ENCODE measurements at regions not wholly inside any gene's neighbourhood (a gene's known extent, or its start where the extent isn't known, plus 50 kb on each side); places are given as distances from the start of the nearest gene placed in this dataset.

GRCh38 chr13:89763005-89763404 is 1584.5 kb upstream of the MIR17HG start:
- no peak for TF ChIP-seq CTCF (IDR thresholded peaks at IDR 0.05)
- Histone ChIP-seq H3K79me2 (no peaks in the 10 kb centered on the region), H3K4me2 (ENCODE audit: low read length) (no peak overlapping the region)

GRCh38 chr13:89783221-89783755 is 1564.2 kb upstream of the MIR17HG start:
- Histone ChIP-seq H3K27me3 (ENCODE audit: control insufficient read depth, insufficient read depth, low read length) (no peaks in the 10 kb centered on the region), H3K4me3 (ENCODE audit: low read depth, low read length) (no peak overlapping the region), H3K79me2 (no peaks in the 10 kb centered on the region), H3K9me3 (ENCODE audit: control insufficient read depth, low read length) (no peaks in the 10 kb centered on the region), H3K4me2 (ENCODE audit: low read length) (no peak overlapping the region), H3K36me3 (ENCODE audit: control insufficient read depth, insufficient read depth, low read length) (no peaks in the 10 kb centered on the region), H3K4me1 (no peaks in the 10 kb centered on the region), H3K27ac (no peak overlapping the region), H3K9ac (no peak overlapping the region), H2AFZ (no peak overlapping the region)
- TF ChIP-seq CTCF (IDR thresholded peaks at IDR 0.05): no peak

More at GRCh38 chr13:89763005-89763404, 1584.5 kb upstream of the MIR17HG start:
- Histone ChIP-seq H2AFZ (no peak overlapping the region), H3K27me3 (ENCODE audit: control insufficient read depth, insufficient read depth, low read length) (no peaks in the 10 kb centered on the region), H3K4me3 (ENCODE audit: low read depth, low read length) (no peak overlapping the region), H3K4me1 (no peaks in the 10 kb centered on the region), H3K9ac (no peak overlapping the region), H3K36me3 (ENCODE audit: control insufficient read depth, insufficient read depth, low read length) (no peaks in the 10 kb centered on the region), H3K9me3 (ENCODE audit: control insufficient read depth, low read length) (no peaks in the 10 kb centered on the region), H3K27ac (no peak overlapping the region)

- Histone ChIP-seq H3K4me1 (no peaks in the 10 kb centered on the region), H3K4me2 (ENCODE audit: low read length) (no peak overlapping the region), H3K9me3 (ENCODE audit: control insufficient read depth, low read length) (no peaks in the 10 kb centered on the region), H3K79me2 (no peaks in the 10 kb centered on the region), H3K4me3 (ENCODE audit: low read depth, low read length) (no peak overlapping the region), H3K27me3 (ENCODE audit: control insufficient read depth, insufficient read depth, low read length) (no peaks in the 10 kb centered on the region), H3K9ac (no peak overlapping the region), H3K27ac (no peak overlapping the region), H3K36me3 (ENCODE audit: control insufficient read depth, insufficient read depth, low read length) (no peaks in the 10 kb centered on the region), H2AFZ (no peak overlapping the region)
- TF ChIP-seq CTCF (IDR thresholded peaks at IDR 0.05): no peak
Observed at GRCh38 chr13:89784161-89784809, 1563.2 kb upstream of the MIR17HG start.

- H3K36me3 ChIP-seq (ENCODE audit: control insufficient read depth, insufficient read depth, low read length): no peaks in the 10 kb centered on the region
- H3K4me1 ChIP-seq: no peaks in the 10 kb centered on the region
- H3K79me2 ChIP-seq: no peaks in the 10 kb centered on the region
- H3K4me3 ChIP-seq (ENCODE audit: low read depth, low read length): no peak overlapping the region
- no peak overlapping the region for H2AFZ ChIP-seq
- no peak overlapping the region for H3K9ac ChIP-seq
- H3K27me3 ChIP-seq (ENCODE audit: control insufficient read depth, insufficient read depth, low read length): no peaks in the 10 kb centered on the region
- no peak for TF ChIP-seq CTCF (IDR thresholded peaks at IDR 0.05)
- no peaks in the 10 kb centered on the region for H3K9me3 ChIP-seq (ENCODE audit: control insufficient read depth, low read length)
- no peak overlapping the region for H3K4me2 ChIP-seq (ENCODE audit: low read length)
- H3K27ac ChIP-seq: no peak overlapping the region
Observed at GRCh38 chr13:89786531-89786930, 1561.0 kb upstream of the MIR17HG start.

- no peaks in the 10 kb centered on the region for H3K9me3 ChIP-seq (ENCODE audit: control insufficient read depth, low read length)
- no peaks in the 10 kb centered on the region for H3K4me1 ChIP-seq
- H3K36me3 ChIP-seq (ENCODE audit: control insufficient read depth, insufficient read depth, low read length): no peaks in the 10 kb centered on the region
- H3K27me3 ChIP-seq (ENCODE audit: control insufficient read depth, insufficient read depth, low read length): no peaks in the 10 kb centered on the region
- no peak overlapping the region for H3K4me2 ChIP-seq (ENCODE audit: low read length)
- no peak overlapping the region for H3K4me3 ChIP-seq (ENCODE audit: low read depth, low read length)
- no peak overlapping the region for H3K9ac ChIP-seq
- H3K79me2 ChIP-seq: no peaks in the 10 kb centered on the region
- no peak for TF ChIP-seq CTCF (IDR thresholded peaks at IDR 0.05)
- H2AFZ ChIP-seq: no peak overlapping the region
- no peak overlapping the region for H3K27ac ChIP-seq
Observed at GRCh38 chr13:89790696-89791095, 1556.8 kb upstream of the MIR17HG start.

All from parathyroid adenoma (tissue), 2 donors.